ENCODE measurements at regions not wholly inside any gene's neighbourhood (a gene's known extent, or its start where the extent isn't known, plus 50 kb on each side); places are given as distances from the start of the nearest gene placed in this dataset.
A peak's percentile ranks its signal among the peaks of the same experiment; 100 is the strongest.

DNA sequence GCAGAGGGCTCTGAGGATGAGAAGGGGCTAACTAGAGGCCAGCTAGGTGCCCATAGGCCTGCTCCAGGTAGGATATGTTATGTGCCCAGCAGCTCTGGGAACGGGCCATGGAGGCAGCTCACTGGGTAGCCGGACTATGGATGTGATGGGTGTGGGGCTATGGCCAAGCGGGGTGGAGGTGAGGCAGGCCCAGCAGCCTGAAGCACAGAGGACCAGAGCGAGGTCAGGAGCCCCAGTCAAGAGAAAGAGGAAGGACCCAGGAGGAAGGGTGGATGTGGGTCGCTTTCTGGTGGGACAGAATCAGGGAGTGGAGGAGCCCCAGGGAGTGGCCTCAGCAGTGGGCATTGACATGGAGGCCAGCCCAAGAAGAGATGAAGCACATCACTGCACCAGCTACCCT, 117.9 kb upstream of the MLN start:
- no peak for DNase-seq

DNA sequence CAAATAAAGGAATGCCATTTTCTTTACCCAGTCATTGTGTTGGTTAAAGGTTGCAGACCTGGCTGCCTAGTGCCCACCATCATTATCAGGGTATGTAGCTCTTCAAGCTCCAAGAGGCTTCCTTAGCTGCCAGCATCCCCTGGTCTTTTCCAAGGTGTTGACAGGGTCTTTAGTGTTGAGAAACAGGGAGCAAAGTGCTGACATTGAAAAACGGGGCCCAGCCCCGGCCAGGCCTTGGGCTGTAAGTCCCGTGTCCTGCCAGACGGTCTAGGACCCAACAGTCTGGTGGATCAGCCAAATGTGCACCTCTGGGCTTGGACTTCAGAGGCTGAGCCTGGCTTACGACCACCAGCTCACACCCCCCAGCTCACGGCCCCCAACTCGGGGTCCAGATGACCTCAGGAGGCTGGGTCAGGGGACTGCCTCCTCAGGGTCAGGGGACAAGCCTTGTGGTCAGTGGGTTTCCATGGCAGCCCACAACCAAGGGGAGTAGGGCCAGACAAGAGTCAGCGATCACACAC, 114.4 kb upstream of the MLN start:
- no peak for DNase-seq

DNA sequence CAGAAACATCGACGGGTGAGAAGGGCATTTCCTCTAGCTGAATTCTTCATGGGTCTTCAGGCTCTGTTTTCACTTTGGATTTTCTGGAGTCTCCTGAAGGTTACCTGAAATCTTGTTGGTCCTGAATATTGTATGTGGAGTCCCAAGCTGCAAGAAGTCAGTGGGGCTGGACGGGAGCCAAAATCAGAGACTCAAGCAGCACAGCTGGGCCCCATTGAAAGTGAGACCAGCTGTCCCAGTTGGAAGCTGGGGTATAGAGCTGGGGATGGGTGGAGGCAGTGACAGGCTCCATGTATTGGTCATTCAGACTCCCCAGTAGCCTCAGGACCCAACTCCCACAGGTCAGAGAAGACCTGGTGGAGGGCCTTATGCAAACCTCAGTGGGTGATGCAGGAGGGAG, 111.3 kb upstream of the MLN start:
- no peak for DNase-seq

DNA sequence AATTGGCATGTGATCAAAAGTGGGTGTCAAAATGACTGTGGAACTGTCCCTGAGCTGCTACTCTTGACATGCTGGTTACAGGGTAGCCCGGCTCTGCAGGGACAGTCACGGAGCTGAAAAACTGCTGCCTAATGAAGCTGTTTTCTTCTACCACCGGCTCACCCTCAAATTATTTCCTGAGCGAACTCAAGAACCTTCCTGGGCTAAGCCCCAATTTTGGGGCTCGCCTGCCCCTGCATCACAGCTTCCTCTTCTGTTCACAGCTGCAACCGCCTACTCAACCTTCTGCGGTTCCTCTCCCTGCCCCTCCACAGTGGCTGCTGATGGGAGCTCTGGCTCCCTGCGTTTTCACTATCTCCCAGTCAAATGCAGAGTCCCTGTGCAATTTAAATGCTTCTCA, 110.8 kb upstream of the MLN start:
- peak; percentile 44 for DNase-seq

GRCh38 chr6:33912195-33912594, 108.4 kb upstream of the MLN start:
- DNase-seq: no peak

GRCh38 chr6:33911488-33911887, 107.7 kb upstream of the MLN start:
- no peak for DNase-seq

DNA sequence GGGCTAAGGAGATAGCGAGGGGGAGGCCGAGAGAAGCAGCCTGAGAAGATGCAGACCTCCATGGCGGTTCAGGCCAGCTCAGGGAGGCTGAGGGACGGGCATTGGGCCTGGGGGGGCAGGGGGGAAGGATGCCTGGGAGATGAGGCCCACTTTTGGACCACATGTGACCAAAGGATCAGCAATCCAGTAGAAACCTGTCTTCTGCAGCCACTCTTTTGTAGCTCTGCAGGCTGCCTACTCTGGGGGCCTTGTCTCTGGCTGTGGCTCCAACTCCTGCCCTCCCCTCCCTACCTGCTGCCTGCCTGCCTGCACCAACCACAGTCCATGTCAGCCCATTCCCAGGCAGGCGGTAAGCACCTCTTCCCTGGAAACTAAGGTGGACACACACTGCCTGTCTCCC, 106.8 kb upstream of the MLN start:
- no peak for DNase-seq

DNA sequence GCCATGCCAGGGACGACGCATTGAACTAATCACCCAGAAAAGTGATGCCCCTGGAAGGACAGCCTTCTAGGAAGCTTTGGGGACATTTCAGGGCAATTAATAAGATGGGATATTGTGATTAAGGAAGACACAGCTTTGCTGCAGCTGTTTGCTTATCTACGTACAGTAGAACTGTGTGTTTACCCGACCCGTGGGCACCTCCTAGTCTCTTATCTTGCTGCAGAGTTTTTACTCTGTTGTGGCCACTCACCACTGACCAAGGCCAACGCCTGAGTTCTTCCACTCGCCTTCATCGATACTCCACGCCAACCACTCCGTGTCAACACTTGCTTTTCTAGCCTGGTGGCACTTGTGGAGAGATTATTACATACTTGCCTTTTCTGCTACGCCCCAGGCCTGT, 105.9 kb upstream of the MLN start:
- DNase-seq: no peak

- DNase-seq: no peak
Measured at GRCh38 chr6:33908025-33908424, 104.2 kb upstream of the MLN start.

- no peak for DNase-seq
Measured at GRCh38 chr6:33907227-33907626, 103.4 kb upstream of the MLN start.

DNA sequence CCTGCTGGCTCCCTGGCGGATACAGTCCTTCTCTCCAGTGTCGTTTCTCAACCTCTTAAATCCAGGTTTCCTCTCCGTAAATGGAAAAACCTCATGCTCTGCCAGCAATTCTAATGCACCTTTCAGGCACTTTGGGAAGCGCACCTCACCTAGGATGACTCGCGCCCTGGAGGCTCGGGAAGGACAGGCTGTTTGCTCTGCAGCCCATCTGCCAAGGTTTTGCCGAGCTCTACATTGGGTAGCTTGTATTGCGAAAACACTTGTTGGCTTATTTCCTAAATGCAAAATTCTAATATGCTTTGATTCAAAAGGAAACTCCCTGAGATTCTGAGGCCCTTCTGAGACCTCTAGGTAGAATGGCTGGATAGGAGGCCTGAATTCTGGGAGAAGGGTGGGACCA, 102.6 kb upstream of the MLN start:
- no peak for DNase-seq

DNA sequence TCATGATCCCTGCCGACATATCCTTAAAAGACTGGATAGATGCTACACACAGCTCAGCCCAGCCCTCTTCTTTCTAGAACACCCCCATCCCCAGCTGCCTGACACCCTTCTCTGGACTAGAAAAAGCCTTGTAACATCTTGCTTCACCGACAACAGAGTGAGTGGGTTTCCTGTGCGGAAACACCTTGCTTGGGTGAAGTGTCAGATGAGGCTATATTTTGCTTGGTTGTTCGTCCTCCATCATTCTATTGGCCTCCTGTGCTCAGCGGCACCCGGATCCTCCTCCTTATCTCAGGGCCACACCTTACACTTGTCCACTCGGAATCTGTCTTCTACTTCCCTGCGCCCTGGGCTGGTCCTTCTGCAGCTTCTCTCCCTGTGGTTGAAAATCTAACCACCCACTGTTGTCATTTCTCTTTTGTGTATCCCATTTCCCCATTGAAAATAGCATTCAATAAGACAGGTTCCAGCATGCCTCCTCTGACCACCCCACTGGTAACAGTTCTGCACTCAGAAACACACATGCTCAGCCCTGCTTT, 101.3 kb upstream of the MLN start:
- DNase-seq: peak; percentile 66

GRCh38 chr6:33904747-33905065, 100.9 kb upstream of the MLN start:
- no peak for DNase-seq

DNA sequence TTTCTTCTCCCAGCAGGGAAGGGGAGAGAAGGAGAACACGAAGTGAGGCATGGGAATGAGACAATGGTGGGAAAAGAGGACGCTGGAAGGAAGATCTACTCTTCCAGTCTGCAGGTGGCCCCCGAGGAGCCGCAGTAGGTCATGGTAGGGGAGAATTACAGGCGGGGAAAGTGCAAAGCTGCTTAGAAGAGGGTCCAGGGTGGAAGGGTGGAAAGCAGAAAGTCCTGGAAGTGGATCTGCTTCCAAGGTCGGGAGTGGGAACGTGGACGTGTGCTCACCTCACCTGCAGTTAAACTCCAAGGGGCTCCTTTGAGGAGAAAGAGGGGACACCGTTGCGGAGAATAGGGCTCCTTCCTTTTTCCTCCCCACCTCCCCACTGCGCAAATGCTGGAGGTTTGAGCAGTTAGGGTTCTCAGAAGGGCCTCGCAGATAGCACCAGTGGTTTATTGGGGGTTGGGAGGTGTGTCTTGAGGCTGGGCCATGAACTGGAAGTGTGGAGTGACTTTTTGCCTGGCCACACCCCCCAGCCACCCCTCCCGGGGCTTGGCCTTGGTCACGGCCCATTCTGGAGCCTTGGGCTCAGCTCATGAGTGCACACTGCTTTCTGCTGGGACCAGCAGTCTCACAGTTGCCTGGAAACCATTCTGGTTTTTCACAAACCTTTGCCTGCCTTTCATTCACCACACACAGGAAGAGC, 100.4 kb upstream of the MLN start:
- peak; percentile 94 for DNase-seq

- no peak for DNase-seq
Measured at GRCh38 chr6:33903579-33903978, 99.8 kb upstream of the MLN start.

DNA sequence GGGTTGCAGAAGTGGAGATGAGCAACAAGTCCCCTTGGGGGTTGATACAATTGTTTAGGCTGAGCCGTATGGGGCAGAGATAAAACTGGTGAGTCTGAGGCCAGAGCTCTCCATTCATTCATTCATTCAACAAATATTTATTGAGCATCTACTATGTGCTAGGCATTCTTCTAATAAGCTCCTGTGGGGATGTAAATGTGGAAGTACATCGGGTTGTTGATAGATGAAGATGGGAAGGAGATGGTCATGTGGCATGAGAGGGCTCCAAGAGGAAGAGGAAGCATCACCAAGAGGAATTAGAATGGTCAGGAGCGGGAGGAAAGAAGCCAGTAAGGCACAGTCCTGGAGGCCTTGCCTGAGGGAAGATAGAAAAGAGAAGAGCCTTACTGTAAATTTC, 98.7 kb upstream of the MLN start:
- no peak for DNase-seq

DNA sequence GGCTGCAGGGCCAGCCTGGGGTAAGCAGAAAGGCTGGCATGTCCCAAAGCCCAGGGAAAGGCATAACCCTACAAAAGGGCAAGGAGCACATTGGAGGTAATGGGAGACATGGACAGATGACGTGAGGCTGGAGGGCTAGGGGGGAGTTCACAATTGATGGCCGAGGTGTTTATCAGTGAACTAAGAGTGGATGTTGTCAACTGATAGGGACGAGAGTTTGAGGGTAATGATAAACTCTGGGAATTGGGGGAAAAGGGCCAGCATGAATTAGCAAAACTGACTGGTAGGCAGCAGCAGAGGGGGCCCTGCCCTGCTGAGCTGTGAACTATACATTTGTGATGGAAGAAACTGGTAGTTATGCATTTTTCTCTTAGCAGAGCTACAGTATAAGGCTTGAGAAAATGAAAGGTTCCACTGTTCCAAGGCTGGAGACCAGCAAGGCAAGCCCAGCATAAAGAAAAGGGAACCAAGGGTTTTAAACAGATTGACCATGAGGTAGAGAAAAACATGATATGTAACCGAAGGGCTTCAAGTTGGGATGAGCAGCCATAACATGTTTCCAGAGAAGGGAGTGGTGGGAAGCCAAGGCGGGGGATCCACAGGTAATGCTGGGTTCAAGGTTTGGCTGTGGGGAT, 98.1 kb upstream of the MLN start:
- DNase-seq: no peak

- no peak for DNase-seq
Measured at GRCh38 chr6:33898771-33899170, 95.0 kb upstream of the MLN start.

DNA sequence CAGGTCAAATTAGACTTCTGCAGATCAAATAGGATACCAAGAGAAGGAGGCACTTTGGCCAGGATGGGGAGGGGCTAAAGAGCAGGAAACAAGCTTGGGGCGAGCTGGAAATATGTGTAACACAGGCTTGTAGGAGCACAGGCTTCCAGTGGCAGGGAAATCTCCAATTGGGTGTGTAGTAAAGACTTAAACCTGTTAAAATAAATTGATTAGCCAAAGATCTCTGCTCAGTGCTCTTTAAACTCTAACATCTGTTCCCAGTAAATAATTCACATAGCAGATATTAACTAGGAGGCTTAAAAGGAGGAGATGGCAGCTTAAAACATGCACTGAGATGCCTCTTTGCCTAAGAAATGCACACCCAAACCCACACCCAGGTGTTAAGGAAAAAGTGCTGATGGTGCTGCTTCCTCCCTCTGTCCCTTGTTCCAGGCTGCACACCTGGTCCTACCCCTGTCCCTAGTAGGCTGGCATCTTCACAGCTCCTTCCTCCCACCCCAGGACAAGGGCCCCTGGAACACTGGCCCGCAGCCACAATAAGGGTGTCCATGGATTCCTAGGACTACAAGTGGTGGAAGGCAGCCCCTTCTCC, 93.5 kb upstream of the MLN start:
- DNase-seq: no peak

DNA sequence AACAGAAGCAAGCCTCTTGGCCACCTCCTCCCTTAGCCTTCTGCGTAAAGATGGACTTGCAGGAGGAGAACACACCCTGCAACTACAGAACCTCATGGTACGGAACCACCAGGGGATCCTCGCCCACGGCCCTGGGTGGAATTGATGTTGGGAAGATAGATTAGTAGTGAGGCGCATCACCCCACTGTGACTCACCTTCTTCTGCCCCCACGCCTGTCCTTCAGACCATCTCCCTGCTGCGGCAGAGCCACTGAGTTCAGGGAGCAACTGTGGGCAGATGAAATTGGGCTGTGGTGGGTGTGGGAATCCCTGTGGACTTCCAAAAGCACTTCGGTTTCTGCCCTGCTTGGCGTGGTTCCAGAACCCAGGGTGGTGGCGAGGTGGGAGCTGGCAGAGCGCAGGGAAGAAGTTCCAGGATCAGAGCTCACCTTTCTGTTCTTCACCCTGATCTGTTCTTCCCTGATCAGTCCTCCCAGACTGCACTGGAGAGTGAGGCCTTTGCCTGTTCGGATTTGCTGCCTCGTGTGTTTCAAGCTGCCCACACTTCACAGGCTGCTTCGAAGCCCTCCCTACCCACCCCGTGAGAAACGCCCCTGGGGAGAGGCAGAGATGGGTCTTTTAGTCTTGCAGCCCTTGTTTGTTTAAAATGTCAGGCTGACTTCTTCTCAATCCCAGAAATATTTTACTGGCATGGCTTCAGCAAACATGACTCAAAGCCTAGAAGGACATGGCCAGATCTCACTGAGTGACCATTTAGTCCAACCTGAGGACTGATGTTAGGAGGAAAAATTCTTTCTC, 92.8 kb upstream of the MLN start:
- DNase-seq: no peak

DNA sequence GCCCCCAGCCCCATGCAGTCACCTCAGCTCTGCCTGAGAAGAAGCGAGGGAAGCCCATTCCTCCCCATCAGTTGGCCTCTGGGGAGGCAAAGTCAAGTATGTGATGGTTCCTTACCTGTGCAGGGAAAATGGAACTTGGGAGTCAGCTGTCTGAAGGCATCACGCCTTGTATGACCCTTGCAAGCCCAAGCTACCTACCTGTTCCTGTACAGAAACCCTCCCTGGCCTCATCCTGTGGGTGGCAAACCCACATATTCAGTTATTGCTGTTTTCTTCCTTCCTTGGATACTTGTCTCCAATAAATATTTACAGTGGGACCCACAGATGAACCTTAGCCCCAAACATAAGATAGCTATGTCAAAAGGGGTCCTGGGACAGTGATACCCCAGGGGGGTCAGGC, 92.2 kb upstream of the MLN start:
- no peak for DNase-seq

- peak; percentile 12 for DNase-seq
Measured at GRCh38 chr6:33895296-33895695, 91.5 kb upstream of the MLN start.

DNA sequence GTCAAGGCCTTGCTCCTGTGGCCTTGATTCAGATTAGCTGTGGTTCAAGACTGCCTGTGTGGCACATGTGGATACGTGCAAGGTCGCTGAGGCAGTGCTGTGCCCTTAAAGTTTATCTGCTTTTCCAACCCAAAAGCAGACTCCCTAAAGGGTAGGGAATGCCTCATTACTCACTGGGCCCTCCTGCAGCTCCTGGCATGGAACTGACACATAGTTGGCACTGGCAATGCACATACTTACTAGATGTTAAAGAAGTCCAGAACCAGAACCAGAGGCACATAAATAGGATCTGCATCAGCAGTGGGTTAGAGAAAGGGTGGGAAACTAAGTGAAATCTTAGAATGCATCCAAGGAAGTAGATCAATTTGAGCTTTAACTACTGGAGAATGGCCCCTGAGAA, 90.6 kb upstream of the MLN start:
- no peak for DNase-seq

Data from activated CD4-positive, alpha-beta T cell treated with anti-CD3 and anti-CD28 coated beads, Interleukin-10, Interleukin-2, amounts not matched to agents 100 ng/mL and 50 ng/mL, durations not matched to agents 16 hours and 8 hours (primary cell).